Uterus (tissue), 3 donors: ENCODE measurements at regions not wholly inside any gene's neighbourhood (a gene's known extent, or its start where the extent isn't known, plus 50 kb on each side); places are given as distances from the start of the nearest gene placed in this dataset.

Source experiments
- DNase-seq, 2 donors: peaks; one replicate each; pipeline ENCODE4 v3.0.0-alpha.2; 2019 to 2020
- H3K27ac ChIP-seq, 2 donors: fragments of 200-600 bp; sonication (generic); 1 replicate in 1 of 2; 2 replicates in 1 of 2; pipeline ENCODE4 v1.5.1; 2016 to 2018
- H3K27me3 ChIP-seq, 2 donors: fragments of 200-600 bp; sonication (generic); one replicate each; pipeline ENCODE4 v1.5.1; 2018 to 2019; ENCODE audit warnings: control low read depth in 1 of 2
- H3K36me3 ChIP-seq, 2 donors: fragments of 200-600 bp; sonication (generic); one replicate each; pipeline ENCODE4 v1.5.1; 2019; ENCODE audit warnings: control low read depth in 1 of 2
- H3K4me1 ChIP-seq, 2 donors: fragments of 200-600 bp; sonication (generic); one replicate each; pipeline ENCODE4 v1.5.1; 2018 to 2019; ENCODE audit warnings: control low read depth in 1 of 2
- H3K4me3 ChIP-seq, 2 donors: fragments of 200-600 bp; sonication (generic); 1 replicate in 1 of 2; 2 replicates in 1 of 2; pipeline ENCODE4 v1.5.1; 2018 to 2019; ENCODE audit warnings: mild to moderate bottlenecking in 1 of 2
- H3K9me3 ChIP-seq, 2 donors: fragments of 200-600 bp; sonication (generic); one replicate each; pipeline ENCODE4 v1.5.1; 2019; ENCODE audit warnings: control low read depth in 1 of 2
- CTCF ChIP-seq, 4 experiments: fragments of 200-600 bp in 2 of 4; fragments of 450-650 bp in 2 of 4; sonication (generic) in 2 of 4; IDR thresholded peaks; one replicate each; pipeline ENCODE4 v1.5.1; 2016 to 2019; ENCODE audit warnings: antibody characterized with exemption in 4 of 4, mild to moderate bottlenecking in 2 of 4, moderate library complexity in 1 of 4
- POLR2A ChIP-seq, 2 donors: fragments of 450-650 bp; IDR thresholded peaks; one replicate each; pipeline ENCODE4 v1.6.1; 2016; ENCODE audit warnings: antibody characterized with exemption in 2 of 2, mild to moderate bottlenecking in 1 of 2, moderate library complexity in 1 of 2
- intact Hi-C: fragments of 100-400 bp; cut with DNase I; formaldehyde crosslinking; loops from one replicate; pipeline ENCODE4 v1.15.1; 2023; ENCODE audit warnings: low total_unique reads
- donor health status: DM: yes; HTN: yes; CAD: no.

- H3K4me3 ChIP-seq, result no peak overlapping the region
- no peak for DNase-seq
- H3K27me3 ChIP-seq, result no peaks in the 10 kb centered on the region
- peak overlapping the region; percentile 55 to 59 for H3K27ac ChIP-seq
- H3K36me3 ChIP-seq, result no peaks in the 10 kb centered on the region
- H3K9me3 ChIP-seq, result no peaks in the 10 kb centered on the region
- no peaks in the 10 kb centered on the region for H3K4me1 ChIP-seq
- TF ChIP-seq POLR2A (IDR thresholded peaks at IDR 0.05) (no peak), CTCF (IDR thresholded peaks at IDR 0.05) (no peak)
- intact Hi-C loops, result no loop called here
Observed at GRCh38 chr1:209412036-209412435, 171.5 kb upstream of the CAMK1G start.

- Histone ChIP-seq H3K36me3 (no peaks in the 10 kb centered on the region), H3K4me1 (no peaks in the 10 kb centered on the region), H3K27ac (peak overlapping the region; percentile 55 to 59), H3K9me3 (no peaks in the 10 kb centered on the region), H3K27me3 (no peaks in the 10 kb centered on the region), H3K4me3 (no peak overlapping the region)
- intact Hi-C loops, result no loop called here
- no peak for TF ChIP-seq POLR2A (IDR thresholded peaks at IDR 0.05)
- no peak for TF ChIP-seq CTCF (IDR thresholded peaks at IDR 0.05)
- DNase-seq, result no peak
Observed at GRCh38 chr1:209412566-209412965, 170.9 kb upstream of the CAMK1G start.

GRCh38 chr1:209413062-209413461 is 170.5 kb upstream of the CAMK1G start:
- no peaks in the 10 kb centered on the region for H3K4me1 ChIP-seq
- H3K36me3 ChIP-seq, result no peaks in the 10 kb centered on the region
- H3K27ac ChIP-seq, result peak overlapping the region in 1 of 2 donors; percentile 59
- no peaks in the 10 kb centered on the region for H3K27me3 ChIP-seq
- H3K9me3 ChIP-seq, result no peaks in the 10 kb centered on the region
- intact Hi-C loops, result no loop called here
- DNase-seq, result no peak
- no peak overlapping the region for H3K4me3 ChIP-seq
- no peak for TF ChIP-seq CTCF (IDR thresholded peaks at IDR 0.05)

DNA sequence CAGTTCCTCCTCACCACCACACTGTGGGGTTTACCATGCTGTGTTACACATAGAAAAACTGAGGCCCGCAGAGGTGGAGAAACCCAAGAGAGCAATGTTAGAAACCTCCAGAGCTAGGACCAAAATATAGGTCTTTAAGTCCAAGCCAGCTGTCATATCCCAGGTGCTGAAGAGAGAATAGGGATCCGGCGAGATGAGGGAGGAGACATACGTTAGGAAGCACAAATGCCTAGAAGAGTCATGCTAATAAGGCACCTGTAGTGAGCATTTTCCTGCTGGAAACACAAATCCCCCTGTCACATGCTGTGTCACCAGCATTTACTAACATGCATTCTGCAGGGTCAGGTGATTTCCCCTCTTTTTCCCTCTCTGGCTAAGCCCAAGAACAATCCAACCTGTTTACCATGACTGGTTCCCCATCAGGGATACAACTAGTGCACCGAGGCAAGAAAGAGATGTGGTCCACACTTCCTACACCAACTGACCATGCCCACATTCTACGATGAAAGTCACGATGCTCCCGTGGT is 168.6 kb upstream of the CAMK1G start:
- DNase-seq, result no peak
- H3K4me1 ChIP-seq, result no peaks in the 10 kb centered on the region
- no peak for TF ChIP-seq POLR2A (IDR thresholded peaks at IDR 0.05)
- no peak for TF ChIP-seq CTCF (IDR thresholded peaks at IDR 0.05)
- intact Hi-C loops, result no loop called here
- no peaks in the 10 kb centered on the region for H3K36me3 ChIP-seq
- H3K4me3 ChIP-seq, result no peak overlapping the region
- no peak overlapping the region for H3K27ac ChIP-seq
- no peaks in the 10 kb centered on the region for H3K27me3 ChIP-seq
- H3K9me3 ChIP-seq, result no peaks in the 10 kb centered on the region

GRCh38 chr1:209416039-209416438 is 167.5 kb upstream of the CAMK1G start:
- H3K4me3 ChIP-seq, result no peak overlapping the region
- H3K36me3 ChIP-seq, result no peaks in the 10 kb centered on the region
- intact Hi-C loops, result no loop called here
- H3K4me1 ChIP-seq, result no peaks in the 10 kb centered on the region
- no peak for DNase-seq
- H3K27ac ChIP-seq, result no peak overlapping the region
- H3K27me3 ChIP-seq, result no peaks in the 10 kb centered on the region
- H3K9me3 ChIP-seq, result no peaks in the 10 kb centered on the region
- TF ChIP-seq POLR2A (IDR thresholded peaks at IDR 0.05) (no peak), CTCF (IDR thresholded peaks at IDR 0.05) (no peak)
